OCI-LY7 (cell line): ENCODE measurements at regions not wholly inside any gene's neighbourhood (a gene's known extent, or its start where the extent isn't known, plus 50 kb on each side); places are given as distances from the start of the nearest gene placed in this dataset.
"Not testable (repeated sequence)": the region's sequence is repeated elsewhere in the genome, so short reads cannot be mapped to it uniquely, and the experiment has no call there.

Experiments used
- EZH2phosphoT487 ChIP-seq: fragments of 200-600 bp; sonication (generic); IDR thresholded peaks from 2 replicates; pipeline ENCODE4 v1.6.1; 2018; ENCODE audit warnings: low read depth, borderline replicate concordance, mild to moderate bottlenecking, mixed run types, antibody characterized with exemption, low read length, moderate library complexity, mixed read lengths
- TF ChIP-seq, protein P1 (sequence below): fragments of 200-600 bp; sonication (generic); conservative IDR thresholded peaks from 2 replicates; pipeline ENCODE4 v1.5.1; 2014; ENCODE audit warnings: mild to moderate bottlenecking, antibody characterized with exemption, low read length, moderate library complexity, mixed read lengths

DNA sequence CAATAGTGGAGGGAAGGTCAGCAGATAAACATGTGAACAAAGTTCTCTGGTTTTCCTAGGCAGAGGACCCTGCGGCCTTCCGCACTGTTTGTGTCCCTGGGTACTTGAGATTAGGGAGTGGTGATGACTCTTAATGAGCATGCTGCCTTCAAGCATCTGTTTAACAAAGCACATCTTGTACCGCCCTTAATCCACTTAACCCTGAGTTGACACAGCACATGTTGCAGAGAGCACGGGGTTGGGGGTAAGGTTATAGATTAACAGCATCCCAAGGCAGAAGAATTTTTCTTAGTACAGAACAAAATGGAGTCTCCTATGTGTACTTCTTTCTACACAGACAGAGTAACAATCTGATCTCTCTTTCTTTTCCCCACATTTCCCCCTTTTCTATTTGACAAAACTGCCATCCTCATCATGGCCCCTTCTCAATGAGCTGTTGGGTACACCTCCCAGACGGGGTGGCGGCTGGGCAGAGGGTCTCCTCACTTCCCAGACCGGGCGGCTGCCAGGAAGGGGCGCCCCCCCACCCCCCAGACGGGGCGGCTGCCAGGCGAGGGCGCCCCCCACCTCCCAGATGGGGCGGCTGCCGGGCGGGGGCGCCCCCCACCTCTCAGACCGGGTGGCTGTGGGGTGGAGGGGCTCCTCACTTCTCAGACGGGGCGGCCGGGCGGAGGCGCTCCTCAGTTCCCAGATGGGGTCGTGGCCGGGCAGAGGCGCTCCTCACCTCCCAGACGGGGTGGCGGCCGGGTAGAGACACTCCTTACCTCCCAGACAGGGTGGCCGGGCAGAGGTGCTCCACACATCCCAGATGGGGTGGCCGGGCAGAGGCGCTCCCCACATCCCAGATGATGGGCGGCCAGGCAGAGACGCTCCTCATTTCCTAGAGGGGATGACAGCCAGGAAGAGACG lies 361.6 kb upstream of the SGO1 start:
- TF ChIP-seq, protein P1, sequence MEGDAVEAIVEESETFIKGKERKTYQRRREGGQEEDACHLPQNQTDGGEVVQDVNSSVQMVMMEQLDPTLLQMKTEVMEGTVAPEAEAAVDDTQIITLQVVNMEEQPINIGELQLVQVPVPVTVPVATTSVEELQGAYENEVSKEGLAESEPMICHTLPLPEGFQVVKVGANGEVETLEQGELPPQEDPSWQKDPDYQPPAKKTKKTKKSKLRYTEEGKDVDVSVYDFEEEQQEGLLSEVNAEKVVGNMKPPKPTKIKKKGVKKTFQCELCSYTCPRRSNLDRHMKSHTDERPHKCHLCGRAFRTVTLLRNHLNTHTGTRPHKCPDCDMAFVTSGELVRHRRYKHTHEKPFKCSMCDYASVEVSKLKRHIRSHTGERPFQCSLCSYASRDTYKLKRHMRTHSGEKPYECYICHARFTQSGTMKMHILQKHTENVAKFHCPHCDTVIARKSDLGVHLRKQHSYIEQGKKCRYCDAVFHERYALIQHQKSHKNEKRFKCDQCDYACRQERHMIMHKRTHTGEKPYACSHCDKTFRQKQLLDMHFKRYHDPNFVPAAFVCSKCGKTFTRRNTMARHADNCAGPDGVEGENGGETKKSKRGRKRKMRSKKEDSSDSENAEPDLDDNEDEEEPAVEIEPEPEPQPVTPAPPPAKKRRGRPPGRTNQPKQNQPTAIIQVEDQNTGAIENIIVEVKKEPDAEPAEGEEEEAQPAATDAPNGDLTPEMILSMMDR: not testable (repeated sequence)
- TF ChIP-seq EZH2phosphoT487: not testable (repeated sequence)
